Body of pancreas (tissue), 4 donors: ENCODE measurements at regions not wholly inside any gene's neighbourhood (a gene's known extent, or its start where the extent isn't known, plus 50 kb on each side); places are given as distances from the start of the nearest gene placed in this dataset.
"Not testable (repeated sequence)": the region's sequence is repeated elsewhere in the genome, so short reads cannot be mapped to it uniquely, and the experiment has no call there.

Experiments
- CTCF ChIP-seq, 7 experiments: fragments of 450-650 bp in 4 of 7; fragments of 200-600 bp in 3 of 7; sonication (generic) in 3 of 7; IDR thresholded peaks; one replicate each; pipeline ENCODE4 v1.5.1; 2016 to 2019; ENCODE audit warnings: antibody characterized with exemption in 7 of 7
- POLR2A ChIP-seq, 3 donors: fragments of 450-650 bp; IDR thresholded peaks; one replicate each; pipeline ENCODE4 v1.6.1; 2016; ENCODE audit warnings: antibody characterized with exemption in 3 of 3, mild to moderate bottlenecking in 2 of 3

- not testable (repeated sequence) for TF ChIP-seq CTCF, POLR2A (IDR thresholded peaks at IDR 0.05)
Measured at GRCh38 chr13:88291731-88292130, 620.6 kb downstream of the SLITRK5 start.
